GM18517 (cell line): ENCODE measurements at regions not wholly inside any gene's neighbourhood (a gene's known extent, or its start where the extent isn't known, plus 50 kb on each side); places are given as distances from the start of the nearest gene placed in this dataset.

Source experiments
- ATAC-seq: cut with Tn5 transposase; IDR thresholded peaks from one replicate; pipeline ENCODE4 v1.9.1; 2021; ENCODE audit warnings: mild to moderate bottlenecking, moderate library complexity; ENCODE audit not compliant: unreplicated experiment

GRCh38 chr15:46764851-46765250 is 952.5 kb upstream of the SEMA6D start:
- no peak for ATAC-seq

- no peak for ATAC-seq
These were observed 951.3 kb upstream of the SEMA6D start for GRCh38 chr15:46766021-46766420.

GRCh38 chr15:46768287-46768686 is 949.0 kb upstream of the SEMA6D start:
- no peak for ATAC-seq

GRCh38 chr15:46773016-46773415 is 944.3 kb upstream of the SEMA6D start:
- no peak for ATAC-seq

- no peak for ATAC-seq
These were observed 938.4 kb upstream of the SEMA6D start for GRCh38 chr15:46778876-46779275.

GRCh38 chr15:46786590-46787285 is 930.6 kb upstream of the SEMA6D start:
- no peak for ATAC-seq

GRCh38 chr15:46795685-46796084 is 921.6 kb upstream of the SEMA6D start:
- no peak for ATAC-seq

- ATAC-seq: no peak
These were observed 908.5 kb upstream of the SEMA6D start for GRCh38 chr15:46808834-46809233.

GRCh38 chr15:46815240-46815639 is 902.1 kb upstream of the SEMA6D start:
- no peak for ATAC-seq

GRCh38 chr15:46815765-46816164 is 901.5 kb upstream of the SEMA6D start:
- ATAC-seq: no peak

- ATAC-seq: no peak
These were observed 868.6 kb upstream of the SEMA6D start for GRCh38 chr15:46848704-46849103.

- no peak for ATAC-seq
These were observed 863.7 kb upstream of the SEMA6D start for GRCh38 chr15:46853600-46853999.

GRCh38 chr15:46854564-46854963 is 862.7 kb upstream of the SEMA6D start:
- no peak for ATAC-seq

GRCh38 chr15:46855388-46855787 is 861.9 kb upstream of the SEMA6D start:
- ATAC-seq: no peak

GRCh38 chr15:46856839-46857502 is 860.3 kb upstream of the SEMA6D start:
- ATAC-seq: no peak

GRCh38 chr15:46858150-46858549 is 859.2 kb upstream of the SEMA6D start:
- no peak for ATAC-seq

- no peak for ATAC-seq
These were observed 855.5 kb upstream of the SEMA6D start for GRCh38 chr15:46861796-46862195.

- no peak for ATAC-seq
These were observed 852.1 kb upstream of the SEMA6D start for GRCh38 chr15:46865155-46865554.

GRCh38 chr15:46872286-46872980 is 844.9 kb upstream of the SEMA6D start:
- ATAC-seq: no peak

GRCh38 chr15:46872981-46873330 is 844.3 kb upstream of the SEMA6D start:
- no peak for ATAC-seq

GRCh38 chr15:46879032-46879770 is 838.1 kb upstream of the SEMA6D start:
- no peak for ATAC-seq
